ENCODE measurements at regions not wholly inside any gene's neighbourhood (a gene's known extent, or its start where the extent isn't known, plus 50 kb on each side); places are given as distances from the start of the nearest gene placed in this dataset.

GRCh38 chr11:122264121-122264520 is 148.1 kb upstream of the BLID start:
- no peak overlapping the region for H3K27ac Mint-ChIP-seq
- DNase-seq (ENCODE audit: low spot score) (no peak), ATAC-seq (no peak)
- H3K4me3 Mint-ChIP-seq, result no peak overlapping the region
- no peak for TF ChIP-seq CREB1 (CRISPR knock-in tag; IDR thresholded peaks at IDR 0.05)
- no peak for TF ChIP-seq EMX1 (CRISPR knock-in tag; IDR thresholded peaks at IDR 0.05)
- TF ChIP-seq ZNF138 (CRISPR knock-in tag; conservative IDR thresholded peaks at IDR 0.05), result no peak
- ChIA-PET POLR2A (no interaction called here), CTCF (interaction anchor here (0.7 kb wide), 1 partner anchor 242 kb away, joined by 3 read pairs; no protein-coding TSS in a partner anchor)
- no peaks in the 10 kb centered on the region for H3K9me3 Mint-ChIP-seq
- H3K4me1 Mint-ChIP-seq, result peaks cover 3% of the 10 kb centered on the region
- H3K27me3 Mint-ChIP-seq (ENCODE audit: low read depth), result no peaks in the 10 kb centered on the region
- no peaks in the 10 kb centered on the region for H3K36me3 Mint-ChIP-seq

- no peak for TF ChIP-seq NR3C1 (CRISPR knock-in tag; conservative IDR thresholded peaks at IDR 0.05; ENCODE audit: low read depth)
- TF ChIP-seq USF1 (CRISPR knock-in tag; IDR thresholded peaks at IDR 0.05), result no peak
- no peak for TF ChIP-seq TP53 (CRISPR knock-in tag; IDR thresholded peaks at IDR 0.05)
Measured at GRCh38 chr11:122261546-122261945, 145.5 kb upstream of the BLID start.

DNA sequence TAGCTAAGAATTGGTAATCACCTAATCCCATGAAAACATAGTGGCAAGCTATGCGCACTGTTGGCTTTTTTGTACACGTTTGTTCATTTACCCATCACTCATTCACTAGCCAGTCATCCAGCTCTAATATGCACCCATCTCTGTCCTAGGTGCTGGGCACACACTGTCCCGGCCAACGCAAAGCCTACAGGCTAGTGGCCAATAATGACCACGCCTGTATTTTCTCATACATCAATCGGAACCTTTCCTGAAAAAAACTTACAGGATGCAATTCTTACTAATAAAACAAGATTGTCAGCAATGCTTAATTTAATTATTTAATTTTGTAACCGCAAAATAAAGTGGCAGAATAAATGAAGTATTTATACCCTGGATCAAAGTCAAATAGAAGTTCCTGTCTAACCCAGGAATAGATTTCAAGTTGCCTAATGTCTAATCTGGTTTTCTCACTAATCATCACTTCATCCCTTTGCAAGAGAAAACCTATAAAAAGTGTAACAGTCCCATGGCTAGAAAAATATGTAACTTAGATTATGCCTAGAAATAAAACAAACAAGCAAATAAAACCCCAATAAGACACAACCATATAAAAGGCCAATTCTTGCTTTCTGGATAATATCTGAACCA is 143.3 kb upstream of the BLID start:
- ChIA-PET CTCF (no interaction called here), POLR2A (no interaction called here)
- TF ChIP-seq ZNF232 (CRISPR knock-in tag; IDR thresholded peaks at IDR 0.05) (no peak), HMGA2 (CRISPR knock-in tag; IDR thresholded peaks at IDR 0.05) (no peak), ERG (CRISPR knock-in tag; IDR thresholded peaks at IDR 0.05) (no peak), TP53 (CRISPR knock-in tag; IDR thresholded peaks at IDR 0.05) (no peak), JAZF1 (CRISPR knock-in tag; IDR thresholded peaks at IDR 0.05) (no peak), ZBTB43 (CRISPR knock-in tag; IDR thresholded peaks at IDR 0.05) (no peak), CTCF (IDR thresholded peaks at IDR 0.05) (no peak)
- TF ChIP-seq, protein P1, sequence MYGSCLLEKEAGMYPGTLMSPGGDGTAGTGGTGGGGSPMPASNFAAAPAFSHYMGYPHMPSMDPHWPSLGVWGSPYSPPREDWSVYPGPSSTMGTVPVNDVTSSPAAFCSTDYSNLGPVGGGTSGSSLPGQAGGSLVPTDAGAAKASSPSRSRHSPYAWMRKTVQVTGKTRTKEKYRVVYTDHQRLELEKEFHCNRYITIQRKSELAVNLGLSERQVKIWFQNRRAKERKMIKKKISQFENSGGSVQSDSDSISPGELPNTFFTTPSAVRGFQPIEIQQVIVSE (CRISPR knock-in tag; IDR thresholded peaks at IDR 0.05; ENCODE audit: borderline replicate concordance), result no peak
- TF ChIP-seq, protein P2, sequence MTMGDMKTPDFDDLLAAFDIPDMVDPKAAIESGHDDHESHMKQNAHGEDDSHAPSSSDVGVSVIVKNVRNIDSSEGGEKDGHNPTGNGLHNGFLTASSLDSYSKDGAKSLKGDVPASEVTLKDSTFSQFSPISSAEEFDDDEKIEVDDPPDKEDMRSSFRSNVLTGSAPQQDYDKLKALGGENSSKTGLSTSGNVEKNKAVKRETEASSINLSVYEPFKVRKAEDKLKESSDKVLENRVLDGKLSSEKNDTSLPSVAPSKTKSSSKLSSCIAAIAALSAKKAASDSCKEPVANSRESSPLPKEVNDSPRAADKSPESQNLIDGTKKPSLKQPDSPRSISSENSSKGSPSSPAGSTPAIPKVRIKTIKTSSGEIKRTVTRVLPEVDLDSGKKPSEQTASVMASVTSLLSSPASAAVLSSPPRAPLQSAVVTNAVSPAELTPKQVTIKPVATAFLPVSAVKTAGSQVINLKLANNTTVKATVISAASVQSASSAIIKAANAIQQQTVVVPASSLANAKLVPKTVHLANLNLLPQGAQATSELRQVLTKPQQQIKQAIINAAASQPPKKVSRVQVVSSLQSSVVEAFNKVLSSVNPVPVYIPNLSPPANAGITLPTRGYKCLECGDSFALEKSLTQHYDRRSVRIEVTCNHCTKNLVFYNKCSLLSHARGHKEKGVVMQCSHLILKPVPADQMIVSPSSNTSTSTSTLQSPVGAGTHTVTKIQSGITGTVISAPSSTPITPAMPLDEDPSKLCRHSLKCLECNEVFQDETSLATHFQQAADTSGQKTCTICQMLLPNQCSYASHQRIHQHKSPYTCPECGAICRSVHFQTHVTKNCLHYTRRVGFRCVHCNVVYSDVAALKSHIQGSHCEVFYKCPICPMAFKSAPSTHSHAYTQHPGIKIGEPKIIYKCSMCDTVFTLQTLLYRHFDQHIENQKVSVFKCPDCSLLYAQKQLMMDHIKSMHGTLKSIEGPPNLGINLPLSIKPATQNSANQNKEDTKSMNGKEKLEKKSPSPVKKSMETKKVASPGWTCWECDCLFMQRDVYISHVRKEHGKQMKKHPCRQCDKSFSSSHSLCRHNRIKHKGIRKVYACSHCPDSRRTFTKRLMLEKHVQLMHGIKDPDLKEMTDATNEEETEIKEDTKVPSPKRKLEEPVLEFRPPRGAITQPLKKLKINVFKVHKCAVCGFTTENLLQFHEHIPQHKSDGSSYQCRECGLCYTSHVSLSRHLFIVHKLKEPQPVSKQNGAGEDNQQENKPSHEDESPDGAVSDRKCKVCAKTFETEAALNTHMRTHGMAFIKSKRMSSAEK (CRISPR knock-in tag; IDR thresholded peaks at IDR 0.05; ENCODE audit: borderline replicate concordance), result no peak
- TF ChIP-seq, protein P3, sequence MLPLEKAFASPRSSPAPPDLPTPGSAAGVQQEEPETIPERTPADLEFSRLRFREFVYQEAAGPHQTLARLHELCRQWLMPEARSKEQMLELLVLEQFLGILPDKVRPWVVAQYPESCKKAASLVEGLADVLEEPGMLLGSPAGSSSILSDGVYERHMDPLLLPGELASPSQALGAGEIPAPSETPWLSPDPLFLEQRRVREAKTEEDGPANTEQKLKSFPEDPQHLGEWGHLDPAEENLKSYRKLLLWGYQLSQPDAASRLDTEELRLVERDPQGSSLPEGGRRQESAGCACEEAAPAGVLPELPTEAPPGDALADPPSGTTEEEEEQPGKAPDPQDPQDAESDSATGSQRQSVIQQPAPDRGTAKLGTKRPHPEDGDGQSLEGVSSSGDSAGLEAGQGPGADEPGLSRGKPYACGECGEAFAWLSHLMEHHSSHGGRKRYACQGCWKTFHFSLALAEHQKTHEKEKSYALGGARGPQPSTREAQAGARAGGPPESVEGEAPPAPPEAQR (CRISPR knock-in tag; IDR thresholded peaks at IDR 0.05), result no peak
- TF ChIP-seq, protein P4, sequence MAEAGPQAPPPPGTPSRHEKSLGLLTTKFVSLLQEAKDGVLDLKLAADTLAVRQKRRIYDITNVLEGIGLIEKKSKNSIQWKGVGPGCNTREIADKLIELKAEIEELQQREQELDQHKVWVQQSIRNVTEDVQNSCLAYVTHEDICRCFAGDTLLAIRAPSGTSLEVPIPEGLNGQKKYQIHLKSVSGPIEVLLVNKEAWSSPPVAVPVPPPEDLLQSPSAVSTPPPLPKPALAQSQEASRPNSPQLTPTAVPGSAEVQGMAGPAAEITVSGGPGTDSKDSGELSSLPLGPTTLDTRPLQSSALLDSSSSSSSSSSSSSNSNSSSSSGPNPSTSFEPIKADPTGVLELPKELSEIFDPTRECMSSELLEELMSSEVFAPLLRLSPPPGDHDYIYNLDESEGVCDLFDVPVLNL (CRISPR knock-in tag; IDR thresholded peaks at IDR 0.05; ENCODE audit: borderline replicate concordance, low read depth), result no peak
- Mint-ChIP-seq H3K27ac (no peak overlapping the region), H3K36me3 (peaks cover 8% of the 10 kb centered on the region; the same call in 1 of the 2 replicates), H3K4me1 (peaks cover 8% of the 10 kb centered on the region), H3K4me3 (no peak overlapping the region), H3K27me3 (ENCODE audit: low read depth) (peaks cover 41% of the 10 kb centered on the region), H3K9me3 (peaks cover 11% of the 10 kb centered on the region)
- ATAC-seq (no peak), DNase-seq (ENCODE audit: low spot score) (no peak)

More at GRCh38 chr11:122261546-122261945, 145.5 kb upstream of the BLID start:
- H3K9me3 Mint-ChIP-seq, result no peaks in the 10 kb centered on the region
- no peak for DNase-seq (ENCODE audit: low spot score)
- no peak for ATAC-seq
- no peak overlapping the region for H3K27ac Mint-ChIP-seq
- H3K4me1 Mint-ChIP-seq, result peaks cover 8% of the 10 kb centered on the region
- ChIA-PET CTCF (no interaction called here), POLR2A (interaction anchor here (0.7 kb wide), 1 partner anchor 482 kb away, joined by 4 read pairs; no protein-coding TSS in a partner anchor)
- H3K36me3 Mint-ChIP-seq, result no peaks in the 10 kb centered on the region
- H3K27me3 Mint-ChIP-seq (ENCODE audit: low read depth), result peaks cover 19% of the 10 kb centered on the region
- H3K4me3 Mint-ChIP-seq, result no peak overlapping the region

Measured in WTC11 (cell line).